Renal cortical epithelial cell (primary cell): ENCODE measurements at regions not wholly inside any gene's neighbourhood (a gene's known extent, or its start where the extent isn't known, plus 50 kb on each side); places are given as distances from the start of the nearest gene placed in this dataset.

Experiments
- DNase-seq: peaks from one replicate; pipeline ENCODE4 v3.0.0-alpha.2; 2011; ENCODE audit warnings: low read depth

- DNase-seq: no peak
Observed at GRCh38 chr4:180565856-180566431, 1677.3 kb upstream of the TENM3 start.

GRCh38 chr4:180566492-180566891 lies 1676.7 kb upstream of the TENM3 start:
- DNase-seq: no peak

GRCh38 chr4:180567080-180567479 lies 1676.1 kb upstream of the TENM3 start:
- DNase-seq: no peak

GRCh38 chr4:180571516-180572055 lies 1671.6 kb upstream of the TENM3 start:
- DNase-seq: no peak

- DNase-seq: no peak
Observed at GRCh38 chr4:180578175-180578574, 1665.0 kb upstream of the TENM3 start.

GRCh38 chr4:180581061-180581460 lies 1662.1 kb upstream of the TENM3 start:
- DNase-seq: no peak

GRCh38 chr4:180587379-180587778 lies 1655.8 kb upstream of the TENM3 start:
- DNase-seq: no peak

- no peak for DNase-seq
Observed at GRCh38 chr4:180589575-180589974, 1653.6 kb upstream of the TENM3 start.

GRCh38 chr4:180596888-180597483 lies 1646.2 kb upstream of the TENM3 start:
- no peak for DNase-seq

- DNase-seq: peak; percentile 3
Observed at GRCh38 chr4:180598281-180598680, 1644.9 kb upstream of the TENM3 start.

- peak; percentile 3 for DNase-seq
Observed at GRCh38 chr4:180603791-180604190, 1639.4 kb upstream of the TENM3 start.

GRCh38 chr4:180610324-180610723 lies 1632.9 kb upstream of the TENM3 start:
- DNase-seq: peak; percentile 57

- DNase-seq: no peak
Observed at GRCh38 chr4:180615746-180616145, 1627.5 kb upstream of the TENM3 start.

- peak; percentile 66 for DNase-seq
Observed at GRCh38 chr4:180617196-180617595, 1626.0 kb upstream of the TENM3 start.

- no peak for DNase-seq
Observed at GRCh38 chr4:180618396-180618795, 1624.8 kb upstream of the TENM3 start.

- no peak for DNase-seq
Observed at GRCh38 chr4:180619440-180619839, 1623.8 kb upstream of the TENM3 start.

- DNase-seq: no peak
Observed at GRCh38 chr4:180622254-180622653, 1620.9 kb upstream of the TENM3 start.

GRCh38 chr4:180625653-180626052 lies 1617.5 kb upstream of the TENM3 start:
- DNase-seq: no peak

GRCh38 chr4:180630012-180630665 lies 1613.1 kb upstream of the TENM3 start:
- no peak for DNase-seq

- no peak for DNase-seq
Observed at GRCh38 chr4:180634306-180634705, 1608.9 kb upstream of the TENM3 start.

- peak; percentile 64 for DNase-seq
Observed at GRCh38 chr4:180635281-180635680, 1607.9 kb upstream of the TENM3 start.

GRCh38 chr4:180636696-180637404 lies 1606.4 kb upstream of the TENM3 start:
- peak; percentile 89 for DNase-seq

GRCh38 chr4:180637616-180638015 lies 1605.6 kb upstream of the TENM3 start:
- no peak for DNase-seq
